Amniotic stem cell (primary cell): ENCODE measurements at regions not wholly inside any gene's neighbourhood (a gene's known extent, or its start where the extent isn't known, plus 50 kb on each side); places are given as distances from the start of the nearest gene placed in this dataset.
"Not testable (repeated sequence)": the region's sequence is repeated elsewhere in the genome, so short reads cannot be mapped to it uniquely, and the experiment has no call there.

Source experiments
- DNase-seq: peaks from one replicate; lab custom pipeline; 2025; lab: John Stamatoyannopoulos, UW

DNA sequence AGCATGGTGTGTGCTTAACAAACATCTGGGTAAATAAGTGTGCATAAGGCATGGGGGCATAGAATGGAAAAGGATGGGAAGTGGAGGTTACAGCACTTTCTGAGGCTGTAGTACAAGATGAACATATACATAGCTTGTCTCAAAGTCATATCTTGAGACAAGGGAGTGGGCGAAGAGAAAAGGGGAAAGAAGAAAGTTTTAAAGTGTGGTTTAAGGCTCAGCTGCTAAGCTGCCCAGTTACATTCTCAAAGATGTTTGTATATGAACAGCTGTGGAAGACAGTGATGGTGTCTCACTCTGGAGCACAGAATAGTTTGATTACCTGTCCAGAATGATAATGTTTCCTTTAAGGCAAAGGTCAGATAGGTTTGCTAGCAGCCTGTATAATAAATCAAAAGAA is 61.9 kb upstream of the LANCL2 start:
- no peak for DNase-seq

GRCh38 chr7:55304018-55304762 is 60.9 kb upstream of the LANCL2 start:
- DNase-seq = no peak

- DNase-seq = no peak
These were observed 60.0 kb upstream of the LANCL2 start for GRCh38 chr7:55305135-55305534.

- DNase-seq = no peak
These were observed 58.8 kb upstream of the LANCL2 start for GRCh38 chr7:55306331-55306730.

GRCh38 chr7:55307123-55307916 is 57.8 kb upstream of the LANCL2 start:
- no peak for DNase-seq

- DNase-seq = peak; percentile 64
These were observed 56.8 kb upstream of the LANCL2 start for GRCh38 chr7:55308186-55308929.

GRCh38 chr7:55309040-55309991 is 55.8 kb upstream of the LANCL2 start:
- no peak for DNase-seq

DNA sequence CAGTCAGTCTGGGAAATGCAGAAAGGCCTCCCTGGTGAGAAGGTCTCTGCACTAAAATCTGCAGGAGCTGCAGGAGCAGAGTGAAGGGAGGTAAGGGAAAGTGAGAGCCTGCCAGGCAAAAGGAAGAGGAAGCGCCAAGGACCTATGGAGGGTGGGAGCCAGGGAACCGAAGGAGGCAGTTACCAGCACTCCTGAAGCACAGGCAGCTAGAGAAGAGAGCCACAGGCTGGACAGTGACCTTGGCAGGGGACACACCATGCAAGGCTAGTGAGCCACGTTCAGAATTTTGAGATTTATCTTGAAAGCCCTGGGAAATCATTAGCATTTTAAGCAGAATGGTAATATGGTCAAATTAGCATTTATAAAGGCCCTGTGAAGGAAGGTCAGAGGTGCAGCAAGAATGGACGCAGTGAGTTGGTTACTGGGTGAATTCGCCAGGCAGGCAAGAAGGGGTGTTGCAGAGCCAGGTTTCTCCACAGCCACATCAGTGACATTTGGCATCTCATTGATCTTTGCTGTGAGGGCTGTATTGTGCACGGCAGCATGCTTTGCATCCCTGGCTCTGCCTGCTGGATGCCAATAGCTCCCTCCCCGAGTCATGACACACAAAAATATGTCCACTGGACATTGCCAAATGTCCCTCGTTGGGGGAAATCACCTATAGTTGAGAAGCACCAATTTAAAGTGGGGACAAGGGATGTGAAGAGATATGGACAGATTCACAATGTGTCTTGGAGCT is 54.7 kb upstream of the LANCL2 start:
- no peak for DNase-seq

- not testable (repeated sequence) for DNase-seq
These were observed 53.2 kb upstream of the LANCL2 start for GRCh38 chr7:55311892-55312291.

DNA sequence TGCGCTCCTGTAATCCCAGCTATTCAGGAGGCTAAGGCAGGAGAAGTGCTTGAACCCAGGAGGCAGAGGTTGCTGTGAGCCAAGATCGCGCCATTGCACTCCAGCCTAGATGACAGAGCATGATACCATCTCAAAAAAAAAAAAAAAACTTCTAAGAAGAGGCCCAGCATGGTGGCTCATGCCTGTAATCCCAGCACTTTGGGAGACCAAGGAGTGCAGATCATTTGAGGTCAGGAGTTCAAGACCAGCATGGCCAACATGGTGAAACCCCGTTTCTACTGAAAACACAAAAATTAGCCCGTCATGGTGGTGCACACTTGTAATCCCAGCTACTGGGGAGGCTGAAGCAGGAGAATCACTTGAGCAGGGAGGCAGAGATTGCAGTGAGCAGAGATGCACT is 51.5 kb upstream of the LANCL2 start:
- DNase-seq = not testable (repeated sequence)

GRCh38 chr7:55314967-55315366 is 50.2 kb upstream of the LANCL2 start:
- no peak for DNase-seq
